Midbrain (tissue), 1 donor: ENCODE measurements at regions not wholly inside any gene's neighbourhood (a gene's known extent, or its start where the extent isn't known, plus 50 kb on each side); places are given as distances from the start of the nearest gene placed in this dataset.

Experiments
- DNase-seq: peaks from one replicate; lab custom pipeline; 2025; lab: John Stamatoyannopoulos, UW

DNA sequence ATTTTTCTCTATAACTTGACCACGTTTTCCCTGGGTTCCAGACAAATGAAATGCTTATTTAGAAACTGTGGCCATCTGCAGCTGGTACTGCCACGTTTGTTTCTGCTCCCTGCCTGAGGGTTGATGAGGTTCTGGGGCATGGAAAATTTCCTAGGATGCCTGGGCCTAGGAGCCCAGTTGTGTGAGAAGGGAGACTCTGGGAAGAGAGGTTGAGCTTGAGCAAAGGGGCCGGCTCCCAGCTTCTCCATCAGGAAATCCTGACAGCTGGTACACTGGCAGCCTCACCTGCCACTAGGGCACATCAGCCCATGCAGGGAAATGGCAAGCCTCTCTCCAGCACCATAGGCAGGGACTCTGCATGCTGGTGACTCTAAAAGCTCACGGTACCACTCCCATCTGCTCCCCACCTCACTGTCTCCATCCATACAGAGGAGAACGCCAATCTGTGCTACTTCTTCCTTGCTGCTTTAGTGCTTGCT lies 165.4 kb upstream of the PPP2R3A start:
- no peak for DNase-seq

DNA sequence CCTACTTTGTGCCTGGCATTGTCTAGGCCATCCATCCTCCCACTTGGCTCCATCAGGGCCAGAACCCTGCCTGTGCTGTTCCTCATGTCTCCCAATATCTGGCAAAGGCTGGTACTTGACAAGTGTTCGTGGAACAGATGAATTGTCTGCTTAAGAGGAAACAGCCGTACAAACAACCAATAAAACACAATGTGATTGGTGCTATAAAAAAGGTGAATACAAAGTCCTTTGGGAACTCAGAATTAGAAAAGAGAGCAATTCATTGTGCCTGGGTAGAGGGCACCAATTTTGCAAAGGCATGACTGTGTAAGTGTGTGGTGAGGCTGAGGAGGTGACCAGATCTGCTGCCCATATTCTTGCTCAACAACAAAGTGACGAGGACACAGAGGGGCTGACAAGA lies 164.5 kb upstream of the PPP2R3A start:
- no peak for DNase-seq

DNA sequence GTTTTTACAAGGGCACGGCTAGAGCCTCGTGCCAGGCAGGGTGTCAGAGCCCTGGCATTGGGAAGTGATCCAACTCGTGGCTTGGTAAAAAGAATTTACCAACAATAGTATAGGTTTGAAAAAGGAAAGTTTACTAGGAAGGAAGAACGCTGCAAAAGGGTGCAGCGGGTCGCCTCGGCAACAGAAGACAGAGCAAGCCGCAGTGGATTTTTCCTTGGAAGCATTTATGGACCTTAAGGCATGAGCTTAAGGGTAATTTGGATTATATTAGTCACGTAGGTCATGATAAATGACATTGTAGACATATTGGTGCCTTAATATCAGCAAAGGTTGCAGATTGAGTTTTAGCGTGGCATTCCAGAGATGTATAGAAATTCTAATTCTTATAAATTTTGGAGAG lies 163.4 kb upstream of the PPP2R3A start:
- DNase-seq, result no peak

DNA sequence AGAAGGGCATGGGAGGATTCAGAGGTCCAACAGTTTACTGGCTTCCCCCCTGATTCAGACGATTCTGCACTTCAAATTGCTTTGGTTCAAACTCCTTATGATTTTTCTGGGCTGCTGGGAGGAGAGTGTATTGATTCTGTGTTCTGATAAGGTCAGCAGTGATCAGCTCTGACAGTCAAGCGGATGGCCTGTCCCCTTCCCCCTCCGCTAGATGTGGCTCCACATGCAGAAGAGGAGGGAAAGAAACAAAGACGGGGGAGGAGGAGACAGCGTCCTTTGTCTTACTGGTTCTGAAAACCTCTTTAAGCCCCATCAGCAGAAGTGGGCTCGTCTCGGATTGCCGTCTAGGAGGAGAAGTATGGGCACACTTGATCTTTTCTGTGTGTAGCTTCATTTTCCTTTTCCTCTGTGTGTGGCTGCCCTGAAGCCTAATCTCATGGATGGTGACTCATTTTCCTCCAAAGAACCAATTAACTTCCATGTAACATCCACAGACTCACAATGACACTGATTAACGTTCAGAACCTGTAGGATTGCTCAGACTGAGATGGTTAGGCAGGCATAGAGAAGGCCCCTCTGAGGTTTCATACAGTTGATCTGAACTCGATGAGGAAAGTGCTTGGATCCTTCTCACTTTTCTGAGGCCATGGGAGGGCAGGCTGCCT lies 162.4 kb upstream of the PPP2R3A start:
- DNase-seq, result no peak

DNA sequence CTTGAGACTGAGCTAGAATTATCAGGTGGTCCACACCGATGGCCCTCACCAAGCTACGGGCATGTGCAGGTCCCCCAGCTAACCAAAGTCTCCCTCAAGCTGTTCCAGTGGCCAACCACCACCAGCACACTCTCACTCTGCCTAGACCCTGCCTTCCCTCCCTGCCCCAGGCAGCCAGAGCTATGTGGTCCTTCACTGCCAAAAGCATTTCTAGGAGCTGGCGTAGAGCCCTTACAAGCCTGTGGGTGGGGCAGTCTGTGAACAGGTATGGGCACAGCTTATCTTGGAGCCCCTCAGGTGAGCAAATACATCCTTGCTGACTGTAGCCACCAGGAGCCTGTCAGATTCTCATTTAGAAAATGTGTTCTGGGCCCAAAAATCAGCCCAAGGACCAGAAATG lies 159.8 kb upstream of the PPP2R3A start:
- no peak for DNase-seq

DNA sequence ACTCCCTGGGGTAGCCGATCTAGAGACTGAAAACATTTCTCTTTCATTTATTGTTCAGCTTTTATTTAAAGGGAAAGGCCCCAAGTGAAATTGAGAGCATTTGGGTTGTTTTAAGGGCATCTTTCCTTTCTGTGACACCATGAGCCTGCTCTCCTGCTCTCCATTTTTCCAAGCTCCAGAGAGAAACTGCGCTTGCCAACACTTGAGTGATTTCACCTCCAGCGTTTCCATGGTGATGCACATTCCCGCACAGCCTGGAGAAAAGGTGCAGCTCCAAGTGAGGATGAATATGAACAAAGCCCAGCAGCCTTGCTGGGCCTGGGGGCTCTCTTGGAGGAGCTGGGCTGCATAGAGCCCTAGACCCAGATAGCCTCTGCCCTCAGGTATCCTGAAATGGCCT lies 159.2 kb upstream of the PPP2R3A start:
- DNase-seq, result peak; percentile 8

DNA sequence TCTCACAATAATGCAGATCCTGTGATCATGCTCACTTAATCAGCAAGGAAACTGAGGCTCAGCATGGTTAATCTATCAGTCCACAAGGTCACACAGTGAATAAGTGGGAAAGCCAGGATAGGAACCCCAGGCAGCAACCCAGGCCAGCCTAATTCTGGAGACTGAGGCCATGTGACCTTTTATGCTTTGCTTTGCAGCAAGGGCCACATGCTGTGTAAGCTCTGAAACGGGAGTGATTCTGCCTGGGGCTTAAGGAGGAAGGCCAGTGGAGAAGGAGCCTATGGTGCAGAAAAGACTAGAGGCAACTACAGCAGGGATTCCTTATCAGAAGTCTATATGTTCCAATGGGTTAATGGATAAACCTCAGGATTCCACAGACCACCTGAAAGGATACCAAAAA lies 157.6 kb upstream of the PPP2R3A start:
- no peak for DNase-seq

DNA sequence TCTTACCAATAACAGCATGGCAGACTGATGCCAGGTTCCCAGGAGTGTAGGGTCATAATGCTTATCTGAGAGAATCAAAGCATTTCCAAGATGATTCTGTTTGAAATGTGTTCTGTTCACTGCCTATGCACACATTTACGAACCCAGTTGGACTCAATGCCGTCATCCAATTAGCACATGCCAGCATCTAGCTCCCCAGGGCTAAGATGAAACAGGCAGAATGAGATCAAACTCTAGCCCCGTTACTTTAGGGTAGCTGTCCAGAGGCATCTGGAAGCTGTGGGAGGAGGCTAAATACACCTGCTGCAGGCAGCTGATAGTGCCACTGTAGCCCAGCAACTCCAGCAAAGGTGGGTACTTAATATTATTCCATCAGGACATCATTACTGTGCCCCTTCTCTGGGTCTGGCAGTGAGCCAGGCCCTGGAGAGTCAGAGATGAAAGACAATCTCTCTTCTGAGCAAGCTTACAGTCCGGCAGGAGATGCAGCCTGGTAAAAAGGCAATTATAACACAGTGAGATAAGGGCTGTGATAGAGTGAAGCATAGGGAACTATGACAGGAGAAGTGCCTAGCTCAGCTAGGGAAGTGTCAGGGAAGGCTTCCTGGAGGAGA lies 156.4 kb upstream of the PPP2R3A start:
- no peak for DNase-seq

DNA sequence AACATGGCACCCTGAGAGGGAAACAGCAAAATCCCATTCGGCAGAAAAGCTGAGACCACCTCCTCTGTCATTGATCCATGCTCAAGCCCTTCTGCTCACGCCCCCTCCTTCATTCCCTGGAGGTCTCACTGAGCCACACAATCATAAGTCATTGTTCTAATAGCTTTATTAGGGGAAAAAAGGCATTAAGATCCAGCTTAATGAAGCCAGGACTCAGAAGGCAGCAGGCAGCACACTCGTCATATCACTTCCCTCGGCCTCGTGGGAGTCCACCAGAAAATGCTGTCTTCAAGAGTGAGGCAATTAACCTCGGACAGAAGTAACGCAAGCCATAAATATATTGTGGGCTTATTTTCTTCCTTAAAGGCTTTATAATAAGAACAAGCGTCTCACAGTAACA lies 153.9 kb upstream of the PPP2R3A start:
- no peak for DNase-seq

DNA sequence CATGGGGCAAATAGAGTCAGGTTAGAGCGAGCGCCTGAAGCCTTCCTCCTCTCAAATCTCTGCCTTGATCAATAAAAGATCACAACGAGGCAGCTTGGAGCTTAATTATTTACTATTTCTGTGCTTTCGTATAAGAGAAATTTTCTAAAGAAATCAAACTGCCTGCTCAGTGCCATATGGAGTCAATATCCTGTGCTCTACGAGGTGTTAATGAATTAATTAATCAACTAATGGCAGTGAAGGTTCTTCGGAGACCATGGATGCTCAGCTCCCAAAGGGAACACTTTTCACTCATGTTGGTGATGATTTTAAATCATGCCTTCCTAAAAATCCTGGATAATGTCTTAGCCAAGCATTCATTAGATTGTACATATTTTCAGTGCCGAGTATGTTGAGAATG lies 153.5 kb upstream of the PPP2R3A start:
- no peak for DNase-seq

DNA sequence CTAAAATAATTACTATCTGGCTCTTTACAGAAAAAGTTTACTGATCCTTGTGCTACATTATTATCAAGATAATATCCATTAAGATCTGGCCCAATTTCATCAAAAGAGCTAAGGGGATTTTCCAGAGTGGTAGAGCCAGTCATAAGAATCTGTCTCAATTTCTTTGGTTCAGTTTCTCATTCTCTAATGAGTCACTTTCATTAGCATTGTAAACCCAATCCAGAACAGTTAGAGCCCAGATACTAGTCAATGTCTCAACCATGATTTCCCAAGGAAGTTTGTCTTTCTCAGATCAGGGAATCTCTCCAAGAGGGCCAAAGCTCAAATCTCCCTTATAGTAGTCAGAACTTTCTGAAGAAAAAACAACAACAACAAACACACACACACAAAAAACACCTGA lies 131.1 kb upstream of the PPP2R3A start:
- no peak for DNase-seq

DNA sequence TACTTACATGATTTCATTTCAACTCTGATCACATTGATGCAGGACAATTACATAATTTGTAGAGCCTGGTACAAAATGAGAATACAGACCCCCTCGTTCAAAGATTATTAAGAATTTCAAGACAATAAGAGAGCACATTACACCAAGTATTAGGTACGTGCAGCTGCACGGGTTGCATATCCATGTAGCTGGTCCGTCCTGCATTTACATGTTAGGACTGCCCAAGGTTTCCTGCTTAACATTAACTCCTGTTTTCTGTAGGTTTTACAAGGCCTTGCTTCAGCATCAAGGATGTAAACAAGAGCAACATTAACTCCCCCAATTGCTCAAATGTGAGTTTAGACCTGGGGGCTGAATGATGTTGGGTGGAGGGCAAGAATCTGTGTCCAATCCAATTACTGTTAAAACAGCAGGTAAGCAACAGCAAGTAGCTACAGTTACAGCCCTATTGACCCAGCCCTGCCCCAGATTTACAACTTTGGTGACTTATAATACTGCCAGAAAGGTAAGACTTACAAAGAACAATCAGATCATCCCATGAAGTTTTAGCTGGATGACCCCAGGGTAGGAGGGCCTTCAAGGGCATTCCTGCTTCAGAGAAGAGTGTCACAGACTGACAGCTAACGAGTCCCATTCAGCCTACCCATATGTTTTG lies 127.4 kb upstream of the PPP2R3A start:
- no peak for DNase-seq

DNA sequence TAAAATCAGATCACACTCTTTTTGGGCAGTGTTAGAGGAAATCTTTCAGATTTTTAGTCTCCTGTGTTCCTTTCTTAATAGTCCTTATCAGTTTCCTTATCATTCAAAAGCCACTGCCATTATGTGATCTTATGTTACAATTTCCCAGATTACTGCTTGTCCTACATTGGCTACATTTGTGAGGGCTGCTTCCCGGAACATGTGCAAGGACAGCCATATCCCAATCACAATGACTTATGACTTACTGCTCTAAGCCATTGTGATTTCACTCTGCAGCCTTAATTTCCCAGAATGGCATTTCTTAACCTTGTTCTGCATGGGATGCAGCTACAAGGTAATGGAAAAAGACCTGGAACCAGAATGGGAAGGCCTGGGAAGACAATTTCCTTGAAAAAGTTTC lies 125.1 kb upstream of the PPP2R3A start:
- DNase-seq, result no peak

DNA sequence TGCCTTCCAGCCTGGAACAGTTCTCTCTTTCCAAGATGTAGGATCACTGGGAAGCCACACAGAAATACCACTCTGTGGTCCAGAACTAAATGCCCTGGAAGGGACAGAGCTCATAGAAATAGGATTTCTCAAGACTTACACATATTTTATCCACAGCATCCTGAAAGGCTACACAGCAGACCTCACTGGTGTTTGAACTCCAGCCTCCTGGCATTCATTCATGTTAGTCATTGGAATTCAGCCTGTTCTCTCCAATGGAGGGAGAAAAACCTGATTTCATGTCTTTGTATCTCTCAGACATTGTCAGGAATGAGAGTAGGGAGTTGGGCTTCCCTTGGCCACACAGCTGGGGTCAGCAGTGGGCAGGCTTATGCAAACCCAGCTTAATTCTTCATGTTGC lies 121.1 kb upstream of the PPP2R3A start:
- DNase-seq, result no peak

DNA sequence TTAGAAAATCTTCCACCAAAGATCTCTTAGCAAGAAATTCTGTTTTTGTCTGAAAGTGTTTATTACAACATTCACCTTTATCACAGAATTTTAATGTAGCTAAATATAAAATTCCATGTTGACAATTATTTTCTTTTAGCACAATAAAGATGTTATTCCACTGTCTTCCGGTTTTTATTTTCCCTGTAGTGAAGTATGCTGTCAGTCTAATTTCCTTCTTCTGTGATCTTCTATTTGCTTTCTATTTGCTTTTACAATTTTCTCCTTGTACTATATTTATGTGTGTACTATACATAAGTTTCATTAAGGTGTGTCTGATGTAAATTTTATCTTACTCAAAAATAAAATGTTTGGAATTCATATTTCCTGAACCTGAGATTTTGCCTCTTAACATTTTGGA lies 117.5 kb upstream of the PPP2R3A start:
- DNase-seq, result no peak

DNA sequence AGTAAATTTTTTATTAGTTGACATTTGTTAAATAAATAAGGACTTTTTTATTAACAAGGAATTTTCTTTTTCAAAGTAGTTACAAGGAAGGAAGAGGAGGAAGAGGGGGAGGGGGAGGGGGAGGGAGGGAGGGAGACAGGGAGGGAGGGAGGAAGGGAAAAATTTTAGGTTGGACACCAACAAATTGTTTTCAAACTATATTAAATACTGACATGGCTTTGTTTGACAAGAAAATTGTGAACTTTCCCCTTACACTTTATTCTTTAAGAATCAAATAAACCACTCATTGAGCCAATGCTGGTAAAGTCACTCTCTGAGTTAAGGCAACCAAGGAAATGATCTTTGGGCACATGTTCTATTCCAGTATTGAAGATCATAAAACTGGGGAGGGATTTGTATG lies 115.7 kb upstream of the PPP2R3A start:
- DNase-seq, result no peak

DNA sequence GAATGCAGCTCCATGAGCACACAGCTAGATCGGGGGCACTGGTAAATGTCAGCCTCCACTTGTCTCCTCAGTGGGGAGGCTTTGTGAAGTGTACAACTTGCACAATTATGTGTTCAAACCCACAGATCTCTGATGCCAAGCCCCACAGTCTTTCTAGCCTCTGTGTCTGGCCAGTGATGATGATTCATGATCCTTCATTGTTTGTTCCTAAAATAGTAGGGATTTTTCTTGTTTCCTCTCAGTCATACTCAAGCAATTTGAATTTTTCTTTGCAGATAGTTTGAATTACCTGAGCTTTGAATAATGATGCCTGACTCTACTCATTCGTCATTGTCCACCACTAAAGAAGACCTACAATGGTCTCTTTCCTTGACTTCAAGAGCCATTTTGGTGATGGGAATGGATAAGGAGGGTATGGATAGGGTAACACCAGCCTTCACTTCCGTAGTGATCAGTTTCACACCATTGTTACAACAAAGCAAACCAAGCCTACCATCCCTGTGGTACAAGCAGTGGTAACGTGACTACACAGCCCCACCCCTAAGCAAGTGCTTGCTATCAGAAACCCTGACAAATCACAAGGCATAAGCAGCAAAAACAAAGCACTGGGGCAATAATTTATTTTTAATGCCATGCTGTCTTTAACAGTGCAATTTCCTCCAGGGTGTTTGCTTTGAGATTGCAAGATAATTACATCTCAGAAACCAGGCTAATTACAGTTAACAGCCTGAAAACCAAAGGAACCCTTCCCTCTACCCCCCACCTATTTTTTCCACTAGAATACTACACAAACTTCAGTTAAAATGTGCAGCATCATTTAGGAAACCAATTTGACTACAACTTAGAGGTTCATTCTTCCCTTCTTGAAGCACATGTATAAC lies 114.1 kb upstream of the PPP2R3A start:
- DNase-seq, result no peak

DNA sequence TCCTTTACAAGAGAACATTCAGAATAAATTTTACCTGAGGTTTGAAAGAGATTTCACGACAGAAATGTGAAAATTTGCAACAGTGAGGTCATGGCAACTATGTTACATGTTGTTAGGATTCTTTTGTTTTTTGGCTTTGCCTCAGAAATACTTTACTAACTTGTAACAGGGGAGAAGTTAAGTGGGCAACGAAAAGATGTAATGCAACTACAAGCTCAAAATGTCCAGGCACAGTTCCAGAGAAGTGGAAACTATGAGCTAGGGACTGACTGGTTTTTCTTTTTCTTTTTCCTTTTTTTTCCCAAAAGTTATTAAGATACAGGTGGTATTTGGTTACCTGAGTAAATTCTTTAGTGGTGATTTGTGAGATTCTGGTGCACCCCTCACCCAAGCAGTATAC lies 111.5 kb upstream of the PPP2R3A start:
- no peak for DNase-seq

DNA sequence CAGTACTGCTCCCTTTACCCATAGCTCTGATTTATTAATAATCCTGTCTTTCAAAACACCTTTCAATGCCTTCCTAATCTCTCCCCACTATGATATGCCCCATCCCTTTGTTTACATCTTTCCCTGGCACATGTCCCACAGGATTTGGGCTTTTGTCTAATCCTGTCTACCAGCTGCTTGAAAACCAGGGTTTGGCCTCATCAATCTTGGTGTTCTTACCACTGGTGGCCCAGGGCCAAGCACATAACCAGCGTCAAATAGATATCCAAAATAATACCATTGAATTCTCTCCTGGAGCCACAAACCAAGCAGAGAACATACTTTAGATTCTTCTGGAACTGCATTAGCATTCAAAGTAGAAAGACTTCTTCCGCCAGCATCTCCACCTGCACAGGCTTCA lies 104.8 kb upstream of the PPP2R3A start:
- no peak for DNase-seq

DNA sequence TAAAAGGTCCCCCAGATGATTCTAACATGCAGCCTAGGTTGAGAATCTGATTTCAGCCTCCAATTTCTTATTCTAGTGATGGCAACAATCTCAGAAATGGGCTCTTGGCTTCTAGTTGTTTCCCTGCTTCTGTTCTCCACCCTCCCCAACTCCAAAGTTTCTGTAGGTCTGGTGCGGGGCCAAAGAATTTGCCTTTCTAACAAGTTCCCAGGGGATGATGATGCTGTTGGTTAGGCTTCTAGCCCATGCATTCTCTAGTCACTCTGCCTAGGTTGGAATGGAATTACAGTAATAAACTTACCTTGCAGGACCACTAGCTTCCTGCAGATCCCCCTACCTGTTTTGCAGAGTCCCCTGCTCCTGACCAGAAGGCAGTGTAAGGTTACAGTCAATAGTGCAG lies 103.2 kb upstream of the PPP2R3A start:
- DNase-seq, result no peak

DNA sequence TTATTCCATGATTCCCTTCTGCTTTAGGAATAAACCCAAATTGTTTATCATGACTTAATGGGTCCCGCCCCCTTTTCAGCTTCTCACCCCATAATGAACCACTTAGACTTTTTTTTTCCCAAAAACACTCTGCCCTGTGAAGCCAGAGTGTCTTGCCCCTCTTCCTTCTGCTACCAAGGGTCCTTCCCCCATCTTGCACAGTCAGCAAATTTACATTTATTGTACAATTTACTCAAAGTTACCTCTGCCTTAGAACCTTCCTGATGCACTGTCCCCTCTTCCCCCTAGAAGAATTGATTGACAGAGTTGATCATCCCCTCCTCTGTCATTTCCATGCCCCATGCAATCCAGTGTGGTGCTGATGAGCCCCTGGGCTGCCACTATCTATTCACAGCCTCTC lies 101.5 kb upstream of the PPP2R3A start:
- no peak for DNase-seq

DNA sequence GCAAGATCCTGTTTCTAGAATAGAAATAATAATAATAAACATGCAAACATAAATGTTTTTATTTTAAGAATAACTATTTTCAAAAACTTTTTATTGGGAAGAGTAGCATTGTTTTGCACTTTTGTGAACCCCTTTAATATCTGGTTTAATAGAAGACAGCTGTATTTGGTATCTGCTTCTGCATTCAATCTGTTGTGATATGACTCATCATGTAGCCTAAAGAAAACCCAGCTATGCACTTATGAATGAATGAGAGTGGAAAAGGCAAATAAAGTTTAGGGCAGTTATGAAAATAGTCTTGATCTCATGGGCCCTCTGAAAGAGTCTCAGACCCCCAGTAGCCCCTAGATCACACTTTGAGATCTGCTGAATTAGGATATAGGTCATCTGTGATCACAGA lies 100.4 kb upstream of the PPP2R3A start:
- no peak for DNase-seq

DNA sequence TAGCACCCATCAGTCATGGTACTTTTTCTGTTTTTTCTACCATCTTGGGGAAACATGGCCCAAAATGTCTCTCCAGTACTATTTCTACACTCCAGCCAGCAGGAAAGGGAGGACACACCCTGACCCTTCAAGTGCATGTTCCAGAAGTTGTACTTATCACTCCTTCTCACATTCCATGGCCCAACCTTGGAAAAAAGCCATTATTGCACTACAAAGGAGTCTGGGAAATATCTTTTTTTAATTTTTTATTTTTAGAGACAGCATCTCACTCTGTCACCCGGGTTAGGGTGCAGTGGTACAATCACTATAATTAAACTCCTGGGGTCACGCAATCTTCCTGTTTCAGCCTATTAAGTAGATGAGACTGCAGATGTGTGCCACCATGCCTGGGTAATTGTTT lies 100.0 kb upstream of the PPP2R3A start:
- no peak for DNase-seq
